Activated CD4-positive, alpha-beta T cell treated with anti-CD3 and anti-CD28 coated beads, Interleukin-2, Interleukin-6, amounts not matched to agents 100 ng/mL and 50 ng/mL, durations not matched to agents 16 hours and 8 hours (primary cell): ENCODE measurements at regions not wholly inside any gene's neighbourhood (a gene's known extent, or its start where the extent isn't known, plus 50 kb on each side); places are given as distances from the start of the nearest gene placed in this dataset.
"Not testable (repeated sequence)": the region's sequence is repeated elsewhere in the genome, so short reads cannot be mapped to it uniquely, and the experiment has no call there.

Experiments used
- DNase-seq: peaks from one replicate; pipeline ENCODE4 v3.0.0-alpha.2; 2020

DNA sequence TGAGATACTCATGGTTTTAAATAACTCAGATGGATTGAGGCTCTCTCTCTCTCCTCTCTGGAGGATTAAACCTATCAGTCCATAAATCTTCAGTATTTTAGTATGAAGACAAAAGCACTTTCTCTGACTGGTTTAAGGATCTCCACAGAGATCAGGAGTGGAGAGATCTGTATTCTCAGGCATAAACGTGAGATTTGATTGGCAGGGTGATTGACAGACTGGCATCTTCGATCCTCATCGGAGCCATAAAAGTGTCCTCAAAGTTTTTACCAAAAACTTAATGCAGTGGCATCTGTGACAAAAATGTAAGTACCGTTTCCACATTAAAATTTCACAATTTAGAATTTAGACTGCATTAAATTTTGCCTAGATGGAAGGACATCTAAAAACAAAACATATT is 870.1 kb downstream of the KCNJ2 start:
- DNase-seq, result no peak

DNA sequence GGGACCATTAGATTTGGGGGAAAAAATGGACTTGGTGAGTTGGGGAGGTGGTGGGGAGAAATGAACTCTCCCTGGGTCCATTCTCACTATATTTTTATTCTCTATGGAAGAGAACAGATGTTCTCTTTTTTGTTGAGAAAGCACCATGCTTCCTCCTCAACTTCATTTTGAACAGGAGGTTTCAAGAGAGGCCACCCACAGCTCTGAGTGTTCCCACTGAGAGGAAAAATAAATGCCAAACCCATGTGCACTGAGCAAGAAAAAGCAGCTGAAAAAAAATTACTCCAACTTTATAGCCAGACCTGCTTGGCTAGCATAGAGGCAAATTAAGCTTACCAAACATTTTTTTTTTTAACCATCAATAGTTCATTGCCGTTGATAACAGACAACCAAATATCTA is 883.6 kb downstream of the KCNJ2 start:
- DNase-seq, result no peak

DNA sequence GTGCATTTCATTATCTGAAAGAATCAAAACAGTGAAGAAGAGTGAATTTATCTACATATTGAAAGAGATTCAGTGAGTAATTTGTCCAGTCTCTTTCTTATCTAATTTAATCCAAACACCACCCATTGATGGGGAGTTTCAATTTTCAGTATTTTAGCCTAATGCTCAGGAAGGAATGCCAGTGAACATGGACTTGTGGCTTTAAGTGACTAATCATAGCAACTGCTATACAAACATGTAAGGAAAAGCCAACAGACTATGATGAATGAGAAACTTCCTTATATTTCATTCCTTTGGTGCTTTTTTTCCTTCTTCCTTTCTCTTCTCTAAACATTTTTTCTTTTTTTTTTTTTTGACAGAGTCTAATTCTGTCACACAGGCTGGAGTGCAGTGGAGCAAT is 885.8 kb downstream of the KCNJ2 start:
- DNase-seq, result no peak

DNA sequence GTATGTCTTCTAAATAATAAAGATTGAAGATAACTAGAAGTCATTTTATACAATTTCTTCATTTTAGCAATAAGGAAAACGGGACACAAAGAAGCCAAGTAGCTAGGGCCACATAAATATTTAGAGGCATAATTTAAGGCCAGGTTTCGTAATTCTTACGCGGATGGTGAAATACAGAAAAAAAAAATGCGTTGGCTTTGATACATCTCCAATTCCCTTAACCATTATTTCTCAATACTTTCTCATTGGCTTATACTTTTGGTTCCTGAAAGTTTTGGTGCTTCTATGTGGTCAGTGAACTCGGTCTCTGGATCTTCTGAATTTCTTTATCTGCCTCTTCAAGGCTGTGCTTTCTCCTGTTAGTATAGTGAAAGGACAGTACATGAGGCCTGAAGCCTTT is 888.1 kb downstream of the KCNJ2 start:
- DNase-seq, result no peak

DNA sequence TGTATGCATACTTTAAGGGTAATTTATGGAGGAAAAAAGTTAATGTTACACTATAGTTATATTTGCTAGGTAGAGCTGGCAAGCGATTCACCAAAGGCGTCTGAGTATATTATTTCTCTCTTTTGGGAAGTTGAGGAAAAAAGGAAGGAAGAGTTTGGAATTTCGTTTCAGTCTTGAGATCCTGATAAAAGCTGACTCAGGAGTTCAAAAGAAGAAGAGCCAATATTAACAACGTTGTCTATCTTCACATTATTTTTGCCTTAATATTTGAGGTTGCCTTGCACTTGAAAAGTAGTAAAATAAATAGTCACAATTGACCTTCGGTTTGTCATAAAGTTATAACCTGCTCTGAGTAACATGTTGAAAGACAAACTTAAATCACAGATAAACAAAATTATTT is 888.6 kb downstream of the KCNJ2 start:
- DNase-seq, result no peak

DNA sequence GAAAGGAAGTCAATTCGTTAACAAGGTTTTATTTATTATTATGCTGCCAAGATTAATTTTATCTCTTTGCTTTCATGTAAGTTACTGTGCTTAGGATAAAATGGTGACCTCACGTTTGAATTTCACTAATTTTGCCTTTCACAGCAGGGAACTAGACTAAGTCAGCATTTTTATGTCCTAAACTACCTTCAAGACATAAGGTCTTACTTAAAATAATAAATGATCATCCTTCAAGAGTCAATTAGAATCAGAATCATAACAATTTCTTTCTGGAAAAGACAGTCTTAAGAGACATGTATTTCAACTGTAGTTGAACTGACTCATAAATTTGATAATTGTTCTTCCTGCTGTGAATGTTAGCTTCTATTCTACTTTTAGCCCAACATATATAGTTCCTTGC is 893.8 kb downstream of the KCNJ2 start:
- DNase-seq, result no peak

DNA sequence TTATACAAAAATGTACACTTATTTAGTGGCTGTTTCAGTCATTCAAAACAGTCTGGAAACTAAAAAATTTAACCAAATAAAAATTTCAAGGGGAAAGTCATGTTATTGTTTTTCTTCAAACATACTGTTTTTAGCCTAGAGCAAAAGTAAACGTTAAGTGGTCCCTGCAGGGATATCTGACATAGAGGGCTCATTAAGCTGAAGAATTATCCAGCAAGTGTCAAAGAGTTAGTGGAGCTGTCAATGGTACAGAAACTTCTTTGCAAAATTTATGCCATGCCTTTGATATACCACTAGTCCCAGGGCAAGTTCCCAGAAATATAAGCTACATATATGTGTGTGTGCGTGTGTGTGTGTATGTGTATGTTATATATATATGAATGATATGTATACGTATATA is 894.2 kb downstream of the KCNJ2 start:
- no peak for DNase-seq

DNA sequence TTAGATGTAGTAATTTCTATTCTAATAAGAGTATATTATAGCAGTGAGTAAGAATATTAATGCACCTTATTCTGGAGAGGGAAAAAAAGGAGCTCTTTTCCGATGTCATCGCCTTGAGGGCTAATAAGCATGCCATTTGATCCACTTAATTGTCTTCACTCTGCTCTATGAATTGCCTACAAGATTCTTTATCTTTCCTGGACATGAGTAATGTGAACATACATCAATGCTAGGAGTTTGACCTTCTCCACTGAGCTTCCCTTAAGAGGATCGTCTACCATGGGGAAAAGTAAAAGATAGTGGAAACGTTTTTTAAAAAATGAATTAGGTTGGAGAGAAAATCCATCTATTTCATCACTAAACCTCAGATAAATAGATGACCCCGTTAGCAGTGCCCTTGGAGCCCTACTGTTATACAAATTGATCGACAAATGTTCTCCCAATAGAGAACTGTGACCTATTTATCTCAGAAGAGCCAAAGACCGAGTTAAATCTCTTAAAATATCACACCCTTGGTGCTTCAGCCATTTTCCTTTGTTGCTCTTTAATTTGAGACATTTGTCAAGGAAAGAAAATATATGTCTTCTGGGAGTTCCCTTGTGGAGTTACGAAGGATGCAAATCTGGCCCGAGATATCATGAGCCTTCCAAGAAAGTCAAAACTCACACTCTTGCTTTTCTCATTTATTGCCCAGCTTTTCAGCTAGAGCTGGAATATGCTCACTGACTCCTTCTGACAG is 898.5 kb downstream of the KCNJ2 start:
- DNase-seq, result no peak

DNA sequence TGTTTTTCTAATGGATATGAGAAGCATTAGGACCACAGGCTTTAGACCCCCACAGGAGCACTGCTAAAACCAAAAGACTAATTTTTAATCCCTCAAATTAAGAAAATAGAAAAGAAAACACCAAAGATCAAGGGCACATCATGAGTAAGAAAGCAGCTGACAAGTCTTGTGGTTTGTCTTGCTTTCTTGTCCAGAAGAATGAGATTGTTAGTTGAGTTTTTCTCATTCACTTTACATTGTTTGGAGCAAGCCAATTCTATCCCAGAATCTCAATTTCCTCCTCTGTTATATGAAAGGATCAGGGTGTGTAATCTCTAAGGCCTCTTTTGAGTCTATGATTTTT is 899.0 kb downstream of the KCNJ2 start:
- no peak for DNase-seq

DNA sequence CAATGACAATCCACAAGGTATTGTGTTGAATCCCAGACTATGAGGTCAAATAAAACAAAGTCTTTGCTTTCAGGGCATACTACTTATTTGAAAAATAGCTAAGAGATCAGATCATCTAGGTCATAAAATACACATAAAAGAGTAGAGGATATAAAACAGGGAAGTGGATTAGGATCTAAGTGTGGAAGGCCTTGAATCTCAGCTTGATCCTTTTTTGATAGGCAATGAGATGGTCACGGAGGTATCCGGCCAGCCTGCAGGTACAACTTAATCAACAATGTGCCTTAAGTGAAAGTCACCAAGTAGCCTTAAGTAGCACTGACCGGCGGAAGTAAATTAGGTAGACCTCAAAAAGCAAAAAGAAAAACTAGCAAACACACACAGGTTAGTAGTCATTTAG is 901.7 kb downstream of the KCNJ2 start:
- DNase-seq, result no peak

DNA sequence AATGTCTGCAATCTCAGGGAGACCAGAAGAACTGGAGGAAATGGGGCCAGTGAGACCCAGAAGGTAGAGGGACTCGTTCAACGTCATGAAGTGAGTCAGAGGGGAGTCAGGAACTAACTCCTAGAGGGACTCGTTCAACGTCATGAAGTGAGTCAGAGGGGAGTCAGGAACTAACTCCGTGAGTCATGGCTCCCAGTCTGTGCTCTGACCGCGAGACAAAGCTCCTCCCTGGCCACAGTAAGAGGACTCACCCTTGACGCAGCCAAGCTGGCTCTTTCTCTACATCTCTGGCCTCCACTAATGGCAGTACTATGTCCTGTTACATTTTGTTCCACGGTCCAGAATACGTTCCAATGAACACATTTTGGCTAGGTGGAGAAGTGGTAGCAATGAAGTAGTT is 902.5 kb downstream of the KCNJ2 start:
- no peak for DNase-seq

DNA sequence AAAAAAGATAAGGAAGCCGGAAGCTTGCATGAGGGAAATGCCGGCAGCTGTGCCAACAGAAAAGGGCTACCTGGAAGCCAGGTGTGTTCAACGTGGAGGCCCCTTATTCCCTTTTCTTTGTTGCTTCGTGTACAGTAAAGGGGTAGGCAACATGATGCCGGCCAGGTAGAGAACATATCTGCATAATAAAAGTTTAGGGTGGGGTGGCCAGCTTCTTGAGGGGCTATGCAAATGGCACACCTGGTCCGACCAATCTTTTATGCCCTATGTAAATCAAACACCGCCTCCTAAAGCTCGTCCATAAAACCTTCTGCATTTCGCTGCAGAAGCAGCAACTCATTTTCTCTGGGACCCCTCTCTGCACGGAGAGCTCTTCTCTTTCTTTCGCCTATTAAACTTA is 911.6 kb downstream of the KCNJ2 start:
- DNase-seq, result no peak

DNA sequence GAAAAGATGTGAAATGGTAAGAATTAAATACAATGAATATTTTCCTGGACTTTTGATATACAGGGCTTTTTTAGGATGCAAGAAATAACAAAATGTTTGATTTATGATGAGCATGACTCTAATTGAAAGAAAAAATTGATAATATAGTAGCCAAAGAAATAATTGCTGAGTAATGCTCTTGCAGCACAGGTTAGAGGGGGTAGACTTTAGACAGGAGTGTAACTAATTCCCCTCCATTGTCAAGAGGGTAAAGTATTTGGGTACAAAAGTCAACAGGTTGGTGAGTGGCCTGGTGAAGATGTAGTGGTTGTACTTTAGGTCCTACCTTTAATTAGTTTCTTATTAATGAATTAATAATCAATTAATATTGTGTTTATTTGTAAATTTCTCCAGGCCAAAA is 912.3 kb downstream of the KCNJ2 start:
- no peak for DNase-seq

DNA sequence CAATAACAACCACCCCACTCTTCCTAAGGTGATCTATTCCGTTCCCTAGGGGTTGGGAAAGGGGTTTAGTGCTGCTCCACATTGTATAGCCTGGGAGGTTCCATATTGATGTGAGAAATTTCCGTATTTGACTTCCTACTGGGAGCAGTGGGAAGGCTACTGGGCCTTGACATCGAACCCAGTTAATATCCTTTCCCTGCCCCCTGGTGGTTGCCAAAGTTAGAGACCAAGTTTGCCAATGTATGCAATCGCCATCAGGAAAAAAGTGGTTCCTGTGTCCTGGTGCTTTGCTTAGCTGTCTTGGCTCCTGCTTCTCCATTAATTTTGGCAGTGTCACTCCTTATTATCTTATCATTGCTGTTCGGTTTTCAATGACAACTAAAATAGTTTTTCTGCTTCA is 914.9 kb downstream of the KCNJ2 start:
- DNase-seq, result peak; percentile 0

DNA sequence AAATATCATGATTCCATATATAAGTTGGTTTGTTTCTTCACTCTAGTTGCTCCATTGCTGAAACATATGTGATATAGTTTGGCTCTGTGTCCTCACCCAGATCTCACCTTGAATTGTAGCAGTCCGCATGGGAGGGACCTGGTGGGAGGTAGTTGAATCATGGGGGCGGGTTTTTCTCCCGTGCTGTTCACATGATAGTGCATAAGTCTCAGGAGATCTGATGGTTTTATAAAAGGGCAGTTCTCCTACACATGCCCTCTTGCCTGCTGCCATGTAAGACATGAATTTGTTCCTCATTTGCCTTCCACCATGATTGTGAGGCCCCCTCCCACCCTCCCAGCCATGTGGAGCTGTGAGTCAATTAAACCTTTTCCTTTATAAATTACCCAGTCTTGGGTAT is 915.5 kb downstream of the KCNJ2 start:
- DNase-seq, result no peak

DNA sequence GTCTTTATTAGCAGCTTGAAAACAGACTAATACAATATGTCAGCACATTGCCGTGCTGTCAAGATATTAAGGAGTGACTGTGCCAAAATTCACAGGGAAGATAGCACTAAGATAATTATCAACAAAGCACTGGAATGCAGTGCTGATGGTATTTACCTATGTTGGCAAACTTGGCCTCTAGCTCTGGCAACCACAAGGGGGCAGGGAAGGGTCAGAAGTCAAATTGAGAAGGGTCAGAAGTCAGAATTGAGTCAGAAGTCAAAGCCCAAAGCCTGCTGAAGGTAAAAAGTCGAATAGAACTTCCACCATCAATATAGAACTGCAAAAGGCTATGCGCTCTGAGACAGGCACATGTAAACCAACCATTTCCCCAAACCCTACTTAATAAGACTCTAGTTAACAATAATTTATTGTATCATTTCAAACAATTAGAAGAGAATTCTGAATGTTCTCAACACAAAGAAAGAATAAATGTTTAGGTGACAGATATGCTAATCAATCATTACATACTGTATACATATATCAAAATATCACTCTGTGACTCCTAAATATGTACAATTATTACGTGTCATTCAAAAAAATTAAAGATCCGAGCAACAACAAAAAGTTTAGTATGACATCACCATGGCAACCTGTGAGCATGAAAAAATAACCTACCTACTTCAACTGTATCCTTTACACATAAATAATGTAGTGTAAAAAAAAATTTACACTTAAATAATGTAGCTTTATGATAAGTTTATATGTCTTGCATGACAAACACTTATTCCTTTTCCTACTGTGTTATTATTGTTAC is 916.1 kb downstream of the KCNJ2 start:
- peak; percentile 26 for DNase-seq

DNA sequence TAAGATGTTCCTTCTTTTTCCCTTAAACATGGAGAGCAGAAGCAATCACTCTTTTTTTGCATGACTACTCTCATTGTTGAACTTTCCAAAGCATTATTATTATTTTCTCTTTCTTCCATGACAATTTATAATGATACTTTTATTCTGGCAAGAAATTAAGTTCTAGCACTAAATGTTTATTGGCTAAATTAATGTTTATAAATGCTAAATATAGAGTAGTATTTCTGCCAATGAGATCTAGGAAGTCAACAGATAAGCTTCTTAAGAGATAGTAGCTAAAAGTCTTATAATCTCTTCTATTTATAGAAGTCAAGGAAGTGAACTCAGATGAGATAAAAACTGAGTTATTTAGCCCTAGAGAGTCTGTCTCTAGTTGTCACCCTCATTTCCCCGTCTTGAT is 920.1 kb downstream of the KCNJ2 start:
- DNase-seq, result no peak

DNA sequence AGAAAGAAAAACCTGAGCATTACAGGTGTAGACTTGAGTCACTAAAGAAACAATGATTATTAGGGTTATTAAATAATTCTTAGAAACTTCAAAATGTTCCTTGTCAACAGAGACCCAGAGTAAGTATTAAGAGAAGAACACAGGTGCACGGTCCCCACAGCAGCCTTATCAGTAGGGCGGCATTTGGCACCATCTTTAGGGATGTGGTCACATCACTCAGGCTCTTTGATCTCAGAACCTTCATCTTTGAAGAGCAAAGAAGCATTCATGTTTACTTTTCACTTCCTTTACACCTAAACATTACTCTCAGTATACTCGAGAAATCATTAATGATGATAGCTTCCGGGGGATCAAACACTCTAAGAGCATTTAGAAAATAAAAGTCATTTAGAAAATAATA is 928.7 kb downstream of the KCNJ2 start:
- DNase-seq, result no peak

DNA sequence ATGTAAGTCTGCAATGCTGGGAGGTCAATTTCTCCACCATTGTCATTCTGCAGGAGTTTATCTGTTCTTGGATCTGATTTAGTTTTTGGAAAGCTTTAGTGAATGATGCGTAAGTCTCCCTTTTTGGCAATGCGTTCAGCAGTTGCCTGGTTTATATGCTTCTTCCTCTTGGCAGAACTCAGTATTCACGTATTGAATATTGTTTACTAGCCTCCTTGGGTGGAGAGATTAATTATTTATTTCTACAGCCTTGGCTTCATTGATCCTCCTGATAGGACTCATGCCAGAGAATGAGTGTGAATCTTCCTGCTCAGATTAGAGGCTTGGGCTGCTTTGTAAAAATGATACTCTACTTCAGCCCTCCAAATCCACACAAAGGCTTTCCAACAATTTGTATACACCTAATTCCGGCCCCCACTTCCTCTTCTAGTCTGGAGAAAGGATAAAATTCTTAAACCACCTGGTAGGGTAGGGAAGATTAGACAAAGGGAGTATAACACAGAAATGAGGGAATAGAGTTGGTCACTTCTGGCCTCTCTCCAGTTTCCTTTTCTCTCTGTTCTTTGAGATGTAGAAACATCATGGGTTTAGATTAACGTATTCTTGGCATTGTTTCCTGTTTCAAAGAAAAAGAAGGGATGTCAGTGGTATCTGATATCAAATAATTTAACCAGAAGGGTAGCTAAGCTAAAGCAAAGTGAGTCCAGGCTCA is 929.8 kb downstream of the KCNJ2 start:
- no peak for DNase-seq

DNA sequence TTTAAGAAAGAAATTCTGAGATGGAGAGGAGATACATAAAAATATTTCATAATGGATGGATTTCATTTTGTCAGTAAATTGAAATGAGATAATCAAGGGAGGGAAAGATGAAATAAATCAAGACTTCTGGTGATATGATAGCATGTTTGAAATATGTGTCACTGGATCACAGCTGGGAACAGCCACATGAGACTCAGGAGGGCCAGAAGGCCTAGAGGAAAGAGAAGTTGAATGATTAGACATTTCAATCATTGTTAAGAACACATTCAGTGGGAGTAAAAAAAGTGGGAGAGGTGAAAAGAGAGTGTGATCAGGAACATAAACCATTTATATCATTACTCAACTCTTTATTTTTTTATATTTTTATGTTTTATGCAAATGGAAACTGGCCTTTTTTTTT is 933.4 kb downstream of the KCNJ2 start:
- DNase-seq, result no peak

DNA sequence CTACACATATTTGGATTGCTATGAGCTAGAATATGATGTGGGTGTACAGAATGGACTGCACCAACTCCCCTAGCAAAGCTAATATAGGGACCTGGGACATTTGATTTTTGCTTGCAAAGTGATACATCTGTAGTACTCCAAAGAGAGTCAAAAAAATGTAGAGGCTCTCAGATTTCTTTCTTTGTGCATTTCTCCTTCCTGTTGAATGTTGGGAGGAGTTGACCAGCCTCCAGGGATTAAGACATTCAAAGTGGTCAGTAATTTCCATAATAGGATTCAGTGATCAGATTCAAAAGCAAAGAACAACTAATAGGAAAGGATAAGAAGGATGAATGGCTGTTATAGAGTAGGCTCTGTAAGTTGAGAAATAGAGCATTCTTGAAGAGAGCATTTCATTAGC is 934.9 kb downstream of the KCNJ2 start:
- no peak for DNase-seq

DNA sequence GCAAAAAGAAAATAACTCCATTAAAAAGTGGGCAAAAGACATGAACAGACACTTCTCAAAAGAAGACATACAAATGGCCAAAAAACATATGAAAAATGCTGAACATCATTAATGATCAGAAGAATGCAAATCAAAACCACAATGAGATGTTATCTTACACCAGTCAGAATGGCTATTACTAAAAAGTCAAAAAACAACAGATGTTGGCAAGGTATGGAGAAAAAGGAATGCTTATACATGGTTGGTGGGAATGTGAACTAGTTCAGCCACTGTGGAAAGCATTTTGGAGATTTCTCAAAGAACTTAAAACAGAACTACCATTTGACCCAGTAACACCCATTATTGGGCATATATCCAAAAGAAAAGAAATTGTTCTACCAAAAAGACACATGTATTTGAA is 936.7 kb downstream of the KCNJ2 start:
- DNase-seq, result not testable (repeated sequence)

DNA sequence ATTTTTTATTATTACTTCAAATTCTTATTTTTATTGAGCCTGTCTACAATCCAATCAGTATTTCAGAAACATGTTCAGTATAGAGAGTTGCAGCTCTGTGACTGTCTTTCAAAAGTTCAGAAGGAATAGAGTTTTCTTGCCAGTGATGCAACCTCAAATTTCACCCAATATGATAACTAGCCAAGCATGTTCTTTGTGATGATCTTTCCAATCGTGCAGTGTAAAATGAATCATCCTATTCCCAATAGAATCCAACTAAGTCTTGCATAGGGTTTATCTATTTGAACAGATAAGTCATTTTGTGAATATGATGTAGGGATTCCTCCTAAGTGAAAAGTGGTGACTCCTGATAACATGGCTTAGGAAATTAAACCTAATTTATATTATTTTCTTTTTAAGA is 937.8 kb downstream of the KCNJ2 start:
- DNase-seq, result no peak

DNA sequence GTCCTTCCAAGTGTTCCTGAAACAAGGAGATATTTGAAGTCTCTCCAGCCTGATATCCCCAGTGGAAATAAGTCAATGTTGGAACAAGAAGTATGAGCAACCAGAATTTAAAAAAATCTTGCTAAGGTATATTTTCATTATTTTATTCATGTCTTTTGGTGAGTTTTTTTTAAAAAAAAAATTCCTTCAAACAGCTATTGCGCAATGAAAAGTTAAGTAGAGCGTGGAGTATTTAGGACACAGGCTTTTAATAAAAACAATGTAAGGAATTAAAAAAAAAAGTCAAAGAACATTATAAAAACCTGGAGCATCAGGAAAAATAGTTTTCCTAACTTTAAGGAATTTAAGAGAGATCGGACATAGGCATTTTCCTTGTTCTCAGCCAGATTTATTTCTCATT is 940.4 kb downstream of the KCNJ2 start:
- no peak for DNase-seq
